Testis (tissue), 2 donors: ENCODE measurements at regions not wholly inside any gene's neighbourhood (a gene's known extent, or its start where the extent isn't known, plus 50 kb on each side); places are given as distances from the start of the nearest gene placed in this dataset.

Source experiments
- CTCF ChIP-seq, 3 experiments: fragments of 450-650 bp in 2 of 3; fragments of 200-600 bp in 1 of 3; sonication (generic) in 1 of 3; IDR thresholded peaks; one replicate each; pipeline ENCODE4 v1.5.1; 2016 to 2019; ENCODE audit warnings: antibody characterized with exemption in 3 of 3, mild to moderate bottlenecking in 2 of 3, moderate library complexity in 1 of 3
- POLR2A ChIP-seq: fragments of 450-650 bp; IDR thresholded peaks from one replicate; pipeline ENCODE4 v1.6.1; 2017; ENCODE audit warnings: antibody characterized with exemption, mild to moderate bottlenecking, moderate library complexity

- no peak for TF ChIP-seq POLR2A
- TF ChIP-seq CTCF (IDR thresholded peaks at IDR 0.05) = no peak
Measured at GRCh38 chr5:162240734-162241133, 173.2 kb downstream of the GABRG2 start.
